SK-N-SH (cell line): ENCODE measurements at regions not wholly inside any gene's neighbourhood (a gene's known extent, or its start where the extent isn't known, plus 50 kb on each side); places are given as distances from the start of the nearest gene placed in this dataset.

Experiments
- CTCF ChIA-PET: fragments of 300-600, 350-600 bp; formaldehyde crosslinking; extraction: SDS; loops from one replicate; lab custom pipeline; 2021; lab: Yijun Ruan, JAX
- POLR2A ChIA-PET: fragments of 350-600 bp; sonication (Branson Sonifier 250); formaldehyde crosslinking; extraction: SDS; loops from one replicate; lab custom pipeline; 2020; ENCODE audit warnings: antibody characterized with exemption, inconsistent platforms; lab: Yijun Ruan, JAX
- DNase-seq: peaks from one replicate; pipeline ENCODE4 v3.0.0; 2012
- H2AFZ ChIP-seq: fragments of 200-600 bp; sonication (generic); 2 replicates; pipeline ENCODE4 v1.8.1; 2016; ENCODE audit warnings: antibody characterized with exemption, mild to moderate bottlenecking, low read depth
- H3F3A ChIP-seq: fragments of 200-600 bp; sonication (generic); replicated peaks from 2 replicates; pipeline ENCODE3; 2016; ENCODE audit warnings: antibody characterized with exemption, mild to moderate bottlenecking; ENCODE audit not compliant: insufficient read depth
- H3K27ac ChIP-seq, 2 experiments: fragments of 200-500 bp in 1 of 2; fragments of 200-600 bp in 1 of 2; sonication (Bioruptor generic) in 1 of 2; sonication (generic), shearing (Covaris generic) in 1 of 2; 2 replicates each; pipeline versions ENCODE4 v1.5.1 to v1.6.1; 2014 to 2016; ENCODE audit warnings: low read depth in 2 of 2, inconsistent platforms in 1 of 2, low read length in 1 of 2, mild to moderate bottlenecking in 1 of 2, mixed read lengths in 1 of 2
- H3K27me3 ChIP-seq: fragments of 200-600 bp; sonication (generic), shearing (Covaris generic); 2 replicates; pipeline ENCODE4 v1.6.1; 2016; ENCODE audit warnings: mixed run types; ENCODE audit not compliant: insufficient read depth
- H3K36me3 ChIP-seq, 2 experiments: fragments of 200-500 bp in 1 of 2; fragments of 200-600 bp in 1 of 2; sonication (Bioruptor generic) in 1 of 2; sonication (generic) in 1 of 2; replicated peaks in 1 of 2; 2 replicates each; pipeline versions ENCODE3 to v1.5.1; 2014 to 2016; ENCODE audit warnings: low read length in 1 of 2, mild to moderate bottlenecking in 1 of 2; ENCODE audit not compliant: insufficient read depth in 2 of 2, control insufficient read depth in 1 of 2
- H3K4me1 ChIP-seq, 2 experiments: fragments of 200-500 bp in 1 of 2; fragments of 200-600 bp in 1 of 2; sonication (Bioruptor generic) in 1 of 2; sonication (generic), shearing (Covaris generic) in 1 of 2; 2 replicates each; pipeline versions ENCODE4 v1.5.1 to v1.6.1; 2014 to 2016; ENCODE audit warnings: low read depth in 1 of 2, low read length in 1 of 2, mixed run types in 1 of 2; ENCODE audit not compliant: insufficient read depth in 2 of 2, control insufficient read depth in 1 of 2
- H3K4me2 ChIP-seq: fragments of 200-600 bp; sonication (generic), shearing (Covaris generic); 2 replicates; pipeline ENCODE4 v1.6.1; 2017; ENCODE audit warnings: mixed run types
- H3K4me3 ChIP-seq, 2 experiments: fragments of 200-500 bp in 1 of 2; fragments of 200-600 bp in 1 of 2; sonication (Bioruptor generic) in 1 of 2; sonication (generic), shearing (Covaris generic) in 1 of 2; 2 replicates each; pipeline versions ENCODE4 v1.5.1 to v1.8.1; 2014 to 2016; ENCODE audit warnings: low read depth in 2 of 2, inconsistent platforms in 1 of 2, low read length in 1 of 2, mild to moderate bottlenecking in 1 of 2, mixed read lengths in 1 of 2, moderate library complexity in 1 of 2
- H3K79me2 ChIP-seq: fragments of 200-600 bp; sonication (generic); 2 replicates; pipeline ENCODE4 v1.8.1; 2017; ENCODE audit warnings: mild to moderate bottlenecking; ENCODE audit not compliant: insufficient read depth
- H3K9ac ChIP-seq: fragments of 200-600 bp; sonication (generic); 2 replicates; pipeline ENCODE4 v1.6.1; 2017; ENCODE audit warnings: mixed run types
- H3K9me2 ChIP-seq: fragments of 200-600 bp; sonication (generic); 2 replicates; pipeline ENCODE4 v1.6.1; 2017; ENCODE audit warnings: mixed run types
- H3K9me3 ChIP-seq: fragments of 200-600 bp; sonication (generic); 2 replicates; pipeline ENCODE4 v1.6.1; 2017; ENCODE audit warnings: mixed run types, mild to moderate bottlenecking, moderate library complexity
- H4K20me1 ChIP-seq: fragments of 200-600 bp; sonication (generic); 2 replicates; pipeline ENCODE4 v1.6.1; 2017; ENCODE audit warnings: mild to moderate bottlenecking, mixed run types; ENCODE audit not compliant: insufficient read depth
- CHD2 ChIP-seq: fragments of 150-350 bp; IDR thresholded peaks from 2 replicates; pipeline ENCODE4 v1.6.1; 2018; ENCODE audit warnings: low read length; ENCODE audit not compliant: partially characterized antibody
- ELF1 ChIP-seq: IDR thresholded peaks from 2 replicates; pipeline ENCODE4 v1.4.0; 2012
- EP300 ChIP-seq, 2 experiments: IDR thresholded peaks; 2 replicates each; pipeline versions ENCODE4 v1.4.0 to v1.6.1; 2012; ENCODE audit warnings: borderline replicate concordance in 1 of 2, low read depth in 1 of 2, low read length in 1 of 2
- GABPA ChIP-seq: IDR thresholded peaks from 2 replicates; pipeline ENCODE4 v1.4.0; 2012; ENCODE audit warnings: low read depth, mild to moderate bottlenecking
- GATA2 ChIP-seq: sonication (generic); formaldehyde crosslinking; IDR thresholded peaks from 2 replicates; pipeline ENCODE4 v1.5.0; 2020; ENCODE audit warnings: mild to moderate bottlenecking, missing genetic modification reagents
- JUND ChIP-seq: IDR thresholded peaks from 2 replicates; pipeline ENCODE4 v1.4.0; 2012
- PBX3 ChIP-seq: IDR thresholded peaks from 2 replicates; pipeline ENCODE4; 2012
- REST ChIP-seq: IDR thresholded peaks from 2 replicates; pipeline ENCODE4 v1.6.1; 2012; ENCODE audit warnings: mild to moderate bottlenecking, low read depth, low read length, moderate library complexity
- SMC3 ChIP-seq: IDR thresholded peaks from 2 replicates; pipeline ENCODE4 v1.6.1; 2012; ENCODE audit warnings: low read depth, low read length, improper control_type of control experiment
- USF2 ChIP-seq: fragments of 150-350 bp; IDR thresholded peaks from 2 replicates; pipeline ENCODE4 v1.6.1; 2017; ENCODE audit warnings: antibody characterized with exemption, low read length, low read depth, borderline replicate concordance
- YY1 ChIP-seq: IDR thresholded peaks from 2 replicates; pipeline ENCODE4 v1.4.0; 2012; ENCODE audit warnings: low read depth, mild to moderate bottlenecking
- WGBS: methylation state at CpG from one replicate; pipeline ENCODE4 v1.1.6; 2017; ENCODE audit warnings: low lambda C conversion rate; 5-methylcytosine and 5-hydroxymethylcytosine counted together

GRCh38 chr16:16925432-16925831 lies 545.3 kb downstream of the XYLT1 start (continued):
- TF ChIP-seq REST (no peak), SMC3 (no peak), ELF1 (no peak), YY1 (no peak), GATA2 (no peak), USF2 (no peak), PBX3 (no peak), GABPA (no peak), EP300 (IDR thresholded peaks at IDR 0.05; ENCODE audit: borderline replicate concordance in 1 of 2, low read depth in 1 of 2, low read length in 1 of 2) (no peak), JUND (no peak)

- Histone ChIP-seq H3F3A (no peaks in the 10 kb centered on the region), H3K36me3 (no peaks in the 10 kb centered on the region), H3K9ac (no peak overlapping the region), H3K9me2 (no peaks in the 10 kb centered on the region), H3K27ac (no peak overlapping the region), H3K79me2 (no peaks in the 10 kb centered on the region), H2AFZ (no peak overlapping the region), H3K27me3 (no peaks in the 10 kb centered on the region), H3K4me2 (no peak overlapping the region), H3K9me3 (no peaks in the 10 kb centered on the region), H4K20me1 (no peaks in the 10 kb centered on the region), H3K4me3 (no peak overlapping the region), H3K4me1 (no peaks in the 10 kb centered on the region; a peak in 1 of 4 replicates)
- TF ChIP-seq CHD2, result no peak
- POLR2A ChIA-PET, result no interaction called here
- 14% methylated on average over 4 of the region's 4 CpGs for WGBS
- CTCF ChIA-PET, result no interaction called here
- no peak for DNase-seq
Observed at GRCh38 chr16:16928532-16929109, 542.1 kb downstream of the XYLT1 start.
